DMS79 (cell line): ENCODE measurements at regions not wholly inside any gene's neighbourhood (a gene's known extent, or its start where the extent isn't known, plus 50 kb on each side); places are given as distances from the start of the nearest gene placed in this dataset.

Experiments
- DNase-seq: peaks from one replicate; lab custom pipeline; 2025; lab: John Stamatoyannopoulos, UW

DNA sequence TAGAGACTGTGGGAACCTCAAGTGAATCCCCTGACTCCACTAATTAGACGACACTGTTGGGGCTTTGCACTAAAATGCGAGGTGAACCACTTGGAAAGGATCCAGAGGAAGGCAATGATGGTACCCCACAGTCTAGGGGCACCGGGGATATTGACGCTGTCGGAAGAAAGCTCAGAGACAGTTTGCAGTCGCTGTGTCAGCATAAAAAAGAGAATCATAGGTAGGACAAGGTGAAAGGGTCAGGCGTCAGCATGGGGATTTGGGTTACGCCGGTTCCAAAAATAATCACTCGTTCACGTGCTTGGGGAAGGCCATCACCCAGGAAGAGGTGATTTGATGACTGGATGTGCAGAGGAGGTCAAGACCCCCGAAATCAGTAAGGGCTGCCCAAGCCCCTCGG lies 598.0 kb upstream of the NOX3 start:
- no peak for DNase-seq

DNA sequence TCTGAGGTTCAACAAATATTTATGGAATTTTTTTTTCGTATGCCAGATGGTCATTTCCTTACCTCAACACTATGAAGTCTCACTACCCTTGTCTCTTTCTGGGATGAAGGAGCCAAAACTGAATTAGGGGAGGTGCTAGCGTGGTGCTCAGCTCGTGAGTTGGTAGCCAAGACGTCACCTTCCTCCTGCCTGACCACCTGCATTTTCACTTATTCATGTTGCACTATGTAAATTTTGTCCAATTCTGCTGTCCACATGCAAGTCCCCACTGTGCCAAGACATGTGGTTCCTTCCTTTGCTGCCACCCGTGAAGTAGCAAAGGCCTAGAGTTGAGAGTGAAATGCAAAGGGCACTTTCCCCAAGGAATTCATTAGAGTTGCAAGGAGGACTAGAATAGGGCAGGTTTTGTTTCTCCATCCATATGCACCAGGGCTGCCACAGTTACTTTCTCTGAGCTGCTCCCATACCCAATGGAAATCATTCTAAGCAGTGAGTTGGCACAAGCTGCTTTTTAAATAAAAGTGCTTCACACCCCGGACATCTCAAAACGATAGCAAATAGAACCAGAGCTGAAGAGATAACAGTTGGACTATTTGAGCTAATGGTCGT lies 591.3 kb upstream of the NOX3 start:
- DNase-seq = no peak

DNA sequence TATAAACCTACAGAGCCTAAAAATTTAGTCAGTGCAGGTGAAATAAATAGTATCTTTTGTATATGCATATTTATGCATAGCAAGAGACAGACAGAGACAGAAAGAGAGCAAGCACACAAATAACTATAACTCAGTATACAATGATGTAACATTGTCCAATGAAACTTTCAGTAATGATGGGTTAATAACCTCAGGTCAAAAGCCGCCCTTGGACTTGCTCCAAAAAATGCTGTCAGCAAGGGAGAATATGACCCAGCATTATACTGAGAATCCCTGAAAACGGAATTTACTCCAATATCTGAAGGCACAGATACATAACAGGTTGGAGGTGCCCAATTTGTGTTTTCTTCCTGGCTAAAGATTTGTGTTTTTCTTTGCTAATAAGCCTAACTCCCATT lies 590.6 kb upstream of the NOX3 start:
- DNase-seq = no peak

DNA sequence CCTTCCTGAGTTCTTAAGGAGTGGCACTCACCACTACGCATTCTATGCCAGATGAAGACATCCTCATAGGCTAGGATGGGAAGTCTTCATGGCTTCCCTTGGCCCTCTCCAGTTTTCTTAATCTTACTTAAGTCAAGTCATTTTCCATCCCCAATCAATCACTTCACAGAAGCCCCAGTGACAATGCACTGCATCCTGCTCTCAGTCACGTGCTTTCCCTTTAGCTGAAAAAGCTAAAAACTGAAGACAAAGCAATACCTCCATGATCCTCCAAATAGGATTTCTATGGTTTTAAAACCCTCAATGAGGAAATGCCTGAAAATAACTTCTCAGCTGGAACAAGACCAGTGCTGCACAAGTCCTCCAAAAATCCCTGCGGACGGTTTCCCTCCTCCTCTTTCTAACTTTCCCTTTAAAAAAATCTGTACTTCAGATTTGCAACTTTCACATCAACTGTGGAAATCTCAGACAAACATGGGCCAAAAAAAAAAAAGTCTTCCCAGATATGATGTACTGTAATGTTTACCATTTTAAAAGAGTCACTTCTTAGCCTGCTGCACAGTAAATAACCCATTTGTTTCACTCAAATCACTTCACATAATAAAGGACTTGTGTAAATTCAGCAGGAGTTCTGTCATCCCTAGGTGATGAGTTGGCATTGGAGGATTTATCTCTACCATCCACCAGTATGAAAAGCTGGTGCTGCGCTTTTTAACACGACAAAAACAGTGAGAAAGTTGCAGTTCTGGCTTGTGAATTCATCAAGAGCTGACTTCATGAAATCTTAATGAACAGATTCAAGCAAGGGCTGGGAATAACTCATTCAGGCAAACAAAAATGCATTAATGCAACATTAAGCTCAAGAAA lies 590.0 kb upstream of the NOX3 start:
- no peak for DNase-seq

DNA sequence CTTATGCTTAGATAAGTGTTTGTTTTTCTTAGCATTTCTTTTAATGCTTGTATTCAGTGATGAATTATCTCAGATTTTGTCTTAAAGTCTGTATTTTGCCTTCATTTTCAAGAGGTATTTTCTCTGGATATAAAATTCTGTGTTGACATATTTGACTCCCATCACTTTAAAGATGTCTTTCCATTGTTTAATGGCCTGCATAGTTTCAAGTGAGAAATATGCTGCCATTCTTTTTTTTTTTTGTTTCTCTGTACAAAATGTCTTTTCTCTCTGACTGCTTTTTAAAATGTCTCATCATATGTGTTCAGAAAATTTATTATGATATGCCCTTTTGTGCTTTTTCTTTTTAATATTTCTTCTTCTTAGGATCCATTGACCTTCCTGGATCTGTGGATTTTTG lies 578.0 kb upstream of the NOX3 start:
- DNase-seq = no peak

DNA sequence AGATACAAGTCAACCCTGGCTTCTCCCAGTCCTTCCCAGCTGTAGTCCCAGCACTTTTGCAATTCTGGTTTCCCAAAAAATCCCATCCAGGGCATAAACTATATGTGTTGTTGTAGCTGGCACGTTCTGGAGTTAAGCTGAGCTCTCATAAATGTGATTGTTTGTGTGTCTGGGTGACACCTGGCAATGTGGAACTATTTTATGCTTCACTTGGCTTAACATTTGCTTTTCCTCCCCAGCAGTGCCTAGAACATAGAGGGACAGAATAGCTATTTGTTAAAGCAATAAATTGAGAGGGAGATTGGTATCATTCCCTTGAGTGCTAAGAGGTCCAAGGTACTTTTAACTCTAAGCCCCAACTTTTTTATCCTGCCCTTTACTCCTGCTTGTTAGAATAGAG lies 575.9 kb upstream of the NOX3 start:
- no peak for DNase-seq

DNA sequence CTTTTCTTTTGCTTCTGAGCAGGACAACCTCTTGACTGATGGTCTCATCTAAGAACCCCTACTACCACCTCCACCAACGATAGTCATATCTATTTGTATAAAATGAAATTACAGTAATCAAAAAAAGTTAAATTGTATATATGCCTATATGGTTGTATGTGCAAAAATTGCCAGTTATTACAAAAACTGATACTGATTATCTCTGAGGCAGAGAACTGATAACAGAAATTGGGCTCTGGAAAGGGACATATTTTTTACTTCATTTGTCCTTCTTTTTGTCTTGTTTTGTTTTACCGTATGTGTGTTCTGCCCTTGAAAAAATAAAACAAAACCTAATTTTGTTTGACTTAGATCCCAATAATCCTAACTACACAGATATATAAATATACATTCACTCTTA lies 574.4 kb upstream of the NOX3 start:
- DNase-seq = no peak

DNA sequence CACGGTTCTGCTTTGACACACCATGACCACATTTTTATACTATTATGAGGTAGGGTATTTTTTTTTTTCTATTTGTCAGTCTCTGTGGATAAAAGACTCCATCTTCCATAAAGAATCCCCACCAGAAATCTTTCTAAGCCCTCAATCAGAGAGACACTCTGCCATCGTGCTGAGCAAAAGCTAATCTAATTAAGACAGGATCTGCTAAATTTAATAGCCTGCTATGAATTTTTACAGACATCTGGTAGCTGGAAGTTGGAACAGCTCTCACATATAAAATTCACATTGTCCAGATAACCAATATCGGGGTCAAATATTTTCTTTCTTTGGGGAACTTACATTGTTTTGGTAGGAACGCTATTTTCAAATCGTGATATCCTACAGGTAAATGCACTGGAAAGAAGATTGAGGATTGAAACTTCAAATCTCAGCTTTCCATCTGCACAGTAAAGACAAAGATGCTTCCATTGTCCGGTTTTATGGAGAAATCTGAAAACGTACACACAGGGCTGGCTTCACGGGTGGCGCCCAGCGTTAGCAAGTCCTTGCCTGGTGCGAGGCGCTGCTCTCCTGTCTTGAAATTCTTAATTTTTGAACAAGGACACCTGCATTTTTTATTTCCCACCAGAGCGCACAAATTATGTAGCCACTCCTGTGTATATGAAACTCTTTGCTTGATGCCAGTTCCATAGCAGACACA lies 573.8 kb upstream of the NOX3 start:
- DNase-seq = no peak

DNA sequence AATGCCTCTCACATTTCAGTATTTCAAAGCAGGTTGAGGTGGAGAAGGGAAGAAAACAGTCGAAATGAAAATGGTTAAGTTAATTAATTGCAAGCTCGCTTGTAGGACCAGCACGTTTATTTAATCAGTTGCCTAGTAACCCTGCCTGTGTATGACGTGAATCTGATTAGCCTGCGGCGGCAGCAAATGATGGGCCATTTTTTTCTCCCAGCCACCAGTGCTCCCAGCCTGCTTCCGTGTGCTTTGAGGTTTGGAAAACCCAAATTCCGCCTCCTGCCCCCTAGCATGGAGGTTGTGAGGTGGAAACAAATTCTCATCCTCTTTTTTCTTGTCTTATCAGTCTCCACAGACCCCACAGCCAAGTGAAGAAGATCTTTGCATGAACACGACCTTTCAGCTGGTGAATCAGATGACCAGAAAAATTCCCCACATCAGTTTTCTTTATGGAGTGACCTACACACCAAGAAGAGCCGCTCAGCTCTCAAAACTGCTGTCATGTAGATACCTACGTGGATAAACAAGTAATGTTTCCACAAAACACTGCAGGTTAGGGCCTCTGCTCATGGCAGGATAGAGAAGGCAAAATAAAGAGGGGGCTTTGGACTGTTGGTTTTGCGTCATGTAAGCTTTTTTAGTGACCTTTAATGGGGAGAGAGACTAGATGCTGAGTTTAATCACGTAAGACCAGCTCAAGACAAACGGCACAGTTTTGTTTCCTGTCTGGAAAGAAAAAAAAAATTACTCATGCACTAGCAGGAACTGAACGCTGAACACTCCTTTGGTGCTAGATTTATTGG lies 572.9 kb upstream of the NOX3 start:
- no peak for DNase-seq

DNA sequence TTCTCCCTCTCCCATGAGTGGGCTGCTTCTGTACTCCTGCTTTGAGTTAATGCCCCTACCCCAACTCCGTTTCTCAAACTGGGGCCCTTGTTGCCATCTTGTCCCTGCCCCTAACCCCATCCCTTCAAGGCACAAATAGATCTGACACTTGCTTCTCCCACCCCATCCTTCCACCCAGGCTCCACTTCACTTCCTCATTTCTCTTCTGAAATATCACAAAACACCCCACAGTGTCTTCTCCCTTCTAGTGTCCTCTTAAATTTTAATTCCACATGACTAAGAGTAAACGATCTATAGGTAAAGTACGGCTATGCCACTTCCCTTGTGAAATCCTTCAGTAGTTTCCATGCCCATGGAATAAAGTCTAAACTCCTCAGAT lies 571.6 kb upstream of the NOX3 start:
- DNase-seq = no peak

DNA sequence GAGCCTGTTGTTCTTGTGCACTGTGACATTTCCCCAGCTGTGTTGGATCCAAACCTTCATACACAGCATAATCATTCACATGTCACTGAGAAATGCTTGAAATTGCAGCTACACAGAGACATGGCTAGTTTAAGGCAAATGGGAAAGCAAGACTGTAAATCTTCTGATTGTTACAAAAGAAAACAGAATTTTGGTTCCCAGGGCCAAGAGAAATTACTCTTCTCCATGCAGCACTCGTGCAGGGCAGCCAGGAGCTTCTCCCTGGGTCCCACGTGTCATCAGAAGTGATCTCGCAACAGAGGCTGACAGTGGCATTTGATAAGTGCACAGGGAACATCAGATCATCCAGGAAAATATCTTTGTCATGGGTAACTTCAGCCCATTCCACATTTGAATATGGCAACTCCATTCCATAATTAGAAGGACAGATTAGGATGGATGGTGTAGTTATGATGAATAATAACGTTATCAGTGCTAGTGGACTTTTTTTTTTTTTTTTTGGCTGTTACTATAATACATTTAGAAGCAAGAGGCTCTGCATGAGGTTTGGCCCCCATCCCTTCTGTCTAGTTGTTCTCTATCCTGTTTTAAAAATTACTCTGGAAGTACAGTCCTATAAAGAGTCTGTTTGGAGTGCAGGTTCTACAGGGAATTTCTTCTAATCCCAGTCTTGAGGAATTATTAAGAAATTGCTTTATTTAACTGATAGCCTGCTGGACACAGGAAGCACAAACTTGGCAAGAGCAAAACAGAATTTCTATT lies 571.0 kb upstream of the NOX3 start:
- DNase-seq = no peak

DNA sequence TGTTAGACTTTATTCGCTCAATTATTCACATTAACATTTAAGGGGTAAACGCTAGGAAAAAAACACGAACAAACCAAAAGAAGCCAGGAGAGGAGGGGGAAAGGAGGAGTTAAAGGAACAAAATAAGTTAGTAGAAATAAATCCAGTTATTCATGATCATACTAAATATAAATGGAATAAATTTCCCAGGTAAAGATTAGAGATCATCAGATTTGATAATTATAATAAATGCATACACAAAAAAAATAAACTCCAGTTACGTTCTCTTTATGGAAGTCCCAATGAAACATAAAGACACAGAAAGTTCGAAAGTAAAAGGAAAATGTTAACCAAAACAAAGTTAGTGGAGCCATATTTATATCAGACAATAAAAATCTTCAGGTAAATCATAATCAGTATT lies 568.7 kb upstream of the NOX3 start:
- DNase-seq = no peak

DNA sequence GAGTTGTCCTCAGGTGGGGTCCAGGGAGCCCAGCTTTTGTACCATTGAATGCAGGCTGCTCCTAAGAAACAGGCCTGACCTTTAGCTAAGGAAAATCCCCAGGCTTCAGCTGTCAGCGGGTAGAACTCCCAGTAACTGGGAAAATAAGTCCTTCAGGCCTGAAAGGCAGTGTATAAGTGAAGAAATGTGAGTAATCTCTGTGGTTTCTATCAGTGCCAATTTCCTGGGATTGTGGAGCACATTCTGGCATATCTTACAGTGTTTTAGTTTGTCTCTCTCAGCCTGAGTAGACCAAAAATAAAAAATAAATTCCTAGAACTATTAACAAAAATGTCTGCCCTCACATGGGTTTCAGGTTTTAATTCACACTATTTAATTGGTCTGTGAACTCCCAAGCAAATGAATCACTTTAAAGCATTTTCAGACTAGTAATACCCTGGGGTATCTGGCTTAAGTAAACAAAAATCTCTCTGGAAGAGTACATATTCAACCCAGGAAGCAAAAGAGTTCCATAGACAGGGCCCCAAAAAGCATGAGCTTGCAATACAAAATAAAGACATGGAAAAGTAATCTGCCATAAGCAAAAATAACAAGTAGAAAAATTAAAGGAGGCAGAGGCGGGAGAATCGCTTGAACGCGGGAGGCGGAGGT lies 566.2 kb upstream of the NOX3 start:
- no peak for DNase-seq

DNA sequence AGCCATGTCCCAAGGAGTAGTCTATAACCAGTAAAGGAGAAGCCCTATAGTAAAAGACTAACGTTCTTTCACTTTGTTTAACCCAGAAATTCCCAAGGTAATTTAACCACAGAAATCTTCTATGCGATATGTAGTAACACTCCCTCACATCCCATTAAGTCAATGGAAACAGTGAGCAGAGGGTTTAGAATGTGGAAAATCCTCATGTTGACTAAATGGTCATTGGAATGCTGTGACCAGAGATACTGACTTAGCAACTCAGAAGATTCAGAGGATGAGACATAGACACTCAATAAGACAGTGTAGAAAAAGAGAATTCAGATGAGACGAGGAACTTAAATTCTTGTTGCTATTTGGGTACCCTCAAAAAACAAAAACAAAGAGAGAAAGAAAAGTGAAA lies 562.2 kb upstream of the NOX3 start:
- no peak for DNase-seq

DNA sequence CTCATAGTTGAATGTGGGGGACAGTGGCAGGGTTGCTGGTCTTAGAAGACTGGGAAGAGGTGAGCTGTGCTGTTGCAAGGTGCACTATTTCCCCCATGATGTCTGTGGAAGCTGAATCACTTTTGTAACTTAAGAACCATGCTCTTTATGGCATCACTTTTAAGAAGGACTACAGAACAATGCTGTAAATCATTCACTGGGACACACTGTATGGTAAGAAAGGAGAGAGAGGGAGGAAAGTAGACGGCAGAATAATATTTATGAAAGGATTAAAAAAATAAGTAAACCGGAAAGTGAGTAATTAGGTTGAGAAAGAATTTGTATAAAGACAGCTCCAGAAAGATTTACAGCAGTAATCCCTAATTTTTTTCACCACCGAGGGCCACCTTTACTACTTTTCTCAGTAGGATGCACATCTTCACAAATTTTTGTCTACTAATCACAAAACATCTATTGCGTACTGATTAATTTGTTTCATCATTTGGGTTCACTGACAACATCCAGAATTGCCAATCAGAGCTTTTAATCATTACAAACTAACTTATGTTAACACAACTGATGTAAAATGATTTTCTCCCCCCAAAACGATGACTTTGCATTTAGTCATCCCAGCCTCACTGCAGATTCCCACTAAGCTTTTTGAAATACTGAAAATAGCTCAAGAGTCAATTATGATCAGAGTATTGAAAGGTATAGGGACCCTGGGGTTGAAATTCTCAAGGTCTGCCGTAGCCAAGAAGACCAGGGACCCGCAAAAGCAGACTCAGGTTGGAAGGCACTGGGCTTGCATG lies 560.7 kb upstream of the NOX3 start:
- DNase-seq = no peak

DNA sequence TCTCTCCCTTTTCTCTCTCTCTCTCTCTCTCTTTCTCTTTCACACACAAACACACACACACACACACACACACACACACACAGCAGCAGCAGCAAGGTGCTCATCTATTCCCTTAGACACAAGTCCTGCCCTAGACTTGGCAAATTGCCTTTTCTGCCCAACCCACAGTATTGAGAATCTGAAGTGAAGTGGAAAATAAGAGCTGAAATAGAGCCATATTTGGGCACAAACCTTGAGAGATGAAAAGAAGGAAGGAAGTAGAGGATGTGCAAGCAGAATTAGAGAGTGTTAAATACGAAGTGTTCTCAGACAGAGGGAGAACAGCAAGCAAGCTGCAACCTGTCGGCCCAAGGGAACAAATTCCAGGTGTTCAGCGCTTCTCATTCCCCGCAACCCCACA lies 557.5 kb upstream of the NOX3 start:
- DNase-seq = peak; percentile 95

DNA sequence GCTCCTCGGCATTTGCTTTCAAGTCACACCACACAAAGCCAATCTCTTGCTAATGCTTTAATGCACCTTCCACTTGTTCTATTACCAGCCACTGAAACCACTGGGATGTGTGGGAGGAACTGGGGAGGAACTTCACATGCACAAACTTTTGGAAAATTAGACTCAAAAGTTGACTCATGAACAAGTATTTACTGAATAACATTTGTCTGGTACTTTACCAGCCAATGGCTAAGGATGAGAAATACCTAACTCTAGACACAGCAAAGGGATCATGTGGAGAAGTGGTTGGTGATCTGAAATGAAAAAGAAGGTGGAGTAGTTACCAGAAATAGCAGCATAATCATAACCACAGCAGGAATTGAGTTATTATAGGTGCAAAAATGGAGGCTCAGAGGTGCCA lies 554.0 kb upstream of the NOX3 start:
- DNase-seq = no peak

DNA sequence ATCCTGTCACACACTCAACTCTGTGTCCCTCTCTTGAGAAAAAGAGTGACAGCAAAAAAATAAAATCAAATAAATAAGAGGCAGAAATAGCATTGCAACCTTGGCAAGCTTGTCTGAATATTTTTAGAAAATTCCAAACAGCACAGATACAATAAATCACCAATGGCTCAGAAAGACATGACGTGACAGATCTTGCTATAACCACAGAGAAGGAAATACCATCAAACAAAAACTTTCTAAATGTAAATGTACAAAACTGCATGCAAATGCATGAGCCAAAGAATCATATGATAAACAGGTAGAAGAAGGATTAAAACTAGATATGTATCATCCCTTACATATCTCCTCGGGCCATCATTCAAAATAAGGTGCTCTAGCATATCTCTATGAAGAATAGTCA lies 549.2 kb upstream of the NOX3 start:
- DNase-seq = no peak

DNA sequence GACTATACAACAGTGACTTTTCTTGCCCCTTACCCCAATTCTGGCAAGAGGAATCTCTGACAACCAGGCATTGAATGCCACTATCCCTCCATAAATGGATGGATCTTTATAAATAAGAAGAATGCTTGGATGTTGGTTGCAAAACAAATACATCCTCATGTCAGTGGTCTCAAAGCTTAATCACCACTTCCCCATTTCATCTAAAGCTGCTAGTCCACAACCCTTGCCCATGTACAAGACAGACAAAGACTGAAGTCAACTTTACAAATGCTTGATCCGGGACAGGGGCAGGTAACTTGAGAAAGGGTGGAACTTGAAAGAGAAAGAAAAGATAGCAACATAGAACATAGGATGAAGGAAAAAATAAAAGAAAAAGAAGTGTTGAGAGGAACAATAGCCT lies 540.5 kb upstream of the NOX3 start:
- no peak for DNase-seq

DNA sequence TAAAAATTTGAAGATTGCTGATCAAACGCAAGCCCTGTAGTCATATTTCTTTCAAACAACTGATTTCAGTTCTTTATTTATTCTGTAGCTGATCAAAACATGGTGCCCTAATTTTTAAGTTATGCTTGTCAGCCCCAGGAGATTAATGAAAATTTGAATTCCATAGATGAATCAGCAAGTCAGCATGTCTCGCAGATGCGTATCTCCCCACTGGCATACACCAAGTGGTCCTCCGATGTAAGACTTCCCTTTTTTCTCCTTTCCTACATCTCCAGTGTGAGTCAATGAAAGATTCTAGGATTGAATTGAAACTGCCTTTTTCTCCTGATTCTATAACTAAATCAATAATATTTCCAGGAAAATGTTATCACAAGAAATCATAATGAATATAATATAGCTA lies 539.6 kb upstream of the NOX3 start:
- no peak for DNase-seq
